Colonic mucosa (tissue), 4 donors: ENCODE measurements at regions not wholly inside any gene's neighbourhood (a gene's known extent, or its start where the extent isn't known, plus 50 kb on each side); places are given as distances from the start of the nearest gene placed in this dataset.
"Not testable (repeated sequence)": the region's sequence is repeated elsewhere in the genome, so short reads cannot be mapped to it uniquely, and the experiment has no call there.

Experiments used
- DNase-seq: peaks from one replicate; pipeline ENCODE4 v3.0.0-alpha.2; 2020
- H3K27ac ChIP-seq: fragments of 200-600 bp; one replicate; pipeline ENCODE4 v1.8.0; 2021
- H3K27me3 ChIP-seq: fragments of 200-600 bp; one replicate; pipeline ENCODE4 v1.8.0; 2021
- H3K36me3 ChIP-seq: fragments of 200-600 bp; one replicate; pipeline ENCODE4 v1.8.0; 2021
- H3K4me1 ChIP-seq: fragments of 200-600 bp; one replicate; pipeline ENCODE4 v1.8.0; 2021; ENCODE audit warnings: mild to moderate bottlenecking
- H3K4me3 ChIP-seq: fragments of 200-600 bp; one replicate; pipeline ENCODE4 v1.8.0; 2021
- H3K9ac ChIP-seq, 2 donors: one replicate each; pipeline ENCODE4 v1.7.0; 2013; ENCODE audit warnings: control low read depth in 2 of 2, low read depth in 2 of 2, low read length in 2 of 2
- H3K9me3 ChIP-seq: fragments of 200-600 bp; one replicate; pipeline ENCODE4 v1.8.0; 2021
- CTCF ChIP-seq: fragments of 200-600 bp; IDR thresholded peaks from one replicate; pipeline ENCODE4 v1.8.0; 2022; ENCODE audit warnings: antibody characterized with exemption, mild to moderate bottlenecking
- intact Hi-C: fragments of 100-400 bp; cut with DNase I; formaldehyde crosslinking; loops from one replicate; pipeline ENCODE4 v1.14.1; 2022
- donor health status: healthy.
- donor health status: DM: no; HTN: no; CAD: no.
- donor health status: DM: no; HTN: no; CAD: no.

DNA sequence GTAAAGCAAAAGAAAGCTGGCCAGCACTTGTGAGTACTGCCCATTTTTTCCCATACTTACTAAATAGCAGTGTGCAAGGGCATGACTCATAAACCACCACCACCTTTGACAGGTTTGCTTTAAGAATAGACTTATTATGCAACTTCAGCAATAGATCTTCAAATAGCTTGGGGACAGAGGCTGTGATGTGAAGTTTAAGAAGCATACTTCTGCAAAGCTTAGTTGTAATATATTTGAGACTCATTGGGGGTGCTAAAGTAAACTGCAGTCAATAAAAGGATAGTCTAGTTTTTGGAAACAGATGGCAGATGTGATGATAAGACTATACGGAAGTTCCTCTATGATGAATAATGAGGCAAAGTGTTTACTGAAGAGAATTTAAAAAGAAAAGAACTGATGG, 210.0 kb downstream of the PLA2G4A start:
- intact Hi-C loops = no loop called here

GRCh38 chr1:187041104-187041503, 212.4 kb downstream of the PLA2G4A start:
- no peak overlapping the region for H3K9ac ChIP-seq
- intact Hi-C loops = no loop called here
- no peak overlapping the region for H3K4me3 ChIP-seq
- no peak for TF ChIP-seq CTCF
- no peak overlapping the region for H3K27ac ChIP-seq
- H3K36me3 ChIP-seq = no peaks in the 10 kb centered on the region
- H3K27me3 ChIP-seq = no peaks in the 10 kb centered on the region
- H3K4me1 ChIP-seq = no peaks in the 10 kb centered on the region
- DNase-seq = no peak
- no peaks in the 10 kb centered on the region for H3K9me3 ChIP-seq

More for the DNA sequence above, 210.0 kb downstream of the PLA2G4A start:
- TF ChIP-seq CTCF = no peak
- H3K9ac ChIP-seq = no peak overlapping the region
- H3K27ac ChIP-seq = no peak overlapping the region
- H3K27me3 ChIP-seq = no peaks in the 10 kb centered on the region
- no peaks in the 10 kb centered on the region for H3K36me3 ChIP-seq
- H3K9me3 ChIP-seq = no peaks in the 10 kb centered on the region
- H3K4me3 ChIP-seq = no peak overlapping the region
- DNase-seq = no peak
- no peaks in the 10 kb centered on the region for H3K4me1 ChIP-seq

- no peaks in the 10 kb centered on the region for H3K4me1 ChIP-seq
Observed at GRCh38 chr1:187042538-187042937, 213.8 kb downstream of the PLA2G4A start.

DNA sequence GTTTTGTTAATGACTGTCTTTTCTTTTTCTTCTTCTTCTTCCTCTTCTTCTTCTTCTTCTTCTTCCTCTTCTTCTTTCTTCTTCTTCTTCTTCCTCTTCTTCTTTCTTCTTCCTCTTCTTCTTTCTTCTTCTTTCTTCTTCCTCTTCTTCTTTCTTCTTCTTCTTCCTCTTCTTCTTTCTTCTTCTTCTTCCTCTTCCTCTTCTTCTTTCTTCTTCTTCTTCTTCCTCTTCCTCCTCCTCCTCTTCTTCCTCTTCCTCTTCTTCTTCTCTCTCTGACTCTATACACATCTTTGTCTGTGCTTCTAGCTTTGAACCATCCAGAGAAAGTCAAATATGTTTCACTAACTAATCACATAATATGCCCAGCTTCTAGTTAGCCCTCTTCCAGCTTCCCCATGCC, 214.7 kb downstream of the PLA2G4A start:
- DNase-seq, H3K9me3 ChIP-seq, H3K9ac ChIP-seq, H3K27me3 ChIP-seq, H3K4me3 ChIP-seq, H3K27ac ChIP-seq, H3K4me1 ChIP-seq, H3K36me3 ChIP-seq, intact Hi-C loops: not testable (repeated sequence)

More at GRCh38 chr1:187042538-187042937, 213.8 kb downstream of the PLA2G4A start:
- Histone ChIP-seq H3K9ac (no peak overlapping the region), H3K9me3 (no peaks in the 10 kb centered on the region), H3K36me3 (no peaks in the 10 kb centered on the region), H3K27ac (no peak overlapping the region), H3K27me3 (no peaks in the 10 kb centered on the region), H3K4me3 (no peak overlapping the region)
- intact Hi-C loops = no loop called here
- TF ChIP-seq CTCF = no peak
- no peak for DNase-seq

DNA sequence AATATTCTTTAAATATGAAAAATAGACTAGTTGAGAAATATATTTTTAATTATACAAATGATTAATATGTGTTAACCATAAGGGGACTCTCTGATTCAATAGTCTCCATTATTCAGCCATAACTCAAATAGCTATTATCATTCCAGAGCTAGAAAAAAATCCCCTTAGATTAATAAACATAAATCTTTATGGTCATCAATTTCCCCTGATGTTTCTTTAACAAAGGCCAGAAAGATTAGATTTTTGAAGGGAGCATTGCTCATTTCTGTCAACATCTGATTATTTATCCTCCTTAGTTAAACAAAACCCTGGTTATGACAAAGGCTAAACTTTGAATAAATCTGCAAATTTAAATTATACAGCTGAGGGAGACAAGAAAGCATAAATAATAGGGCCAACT, 215.7 kb downstream of the PLA2G4A start:
- Histone ChIP-seq H3K27me3 (no peaks in the 10 kb centered on the region), H3K4me1 (no peaks in the 10 kb centered on the region), H3K27ac (no peak overlapping the region), H3K9ac (no peak overlapping the region), H3K9me3 (no peaks in the 10 kb centered on the region), H3K36me3 (no peaks in the 10 kb centered on the region), H3K4me3 (no peak overlapping the region)
- no peak for DNase-seq
- intact Hi-C loops = no loop called here
- TF ChIP-seq CTCF = no peak

GRCh38 chr1:187045371-187045770, 216.6 kb downstream of the PLA2G4A start:
- H3K27me3 ChIP-seq = no peaks in the 10 kb centered on the region
- no peak for DNase-seq
- H3K27ac ChIP-seq = no peak overlapping the region
- no peak overlapping the region for H3K4me3 ChIP-seq
- no peaks in the 10 kb centered on the region for H3K9me3 ChIP-seq
- no peaks in the 10 kb centered on the region for H3K4me1 ChIP-seq
- intact Hi-C loops = no loop called here
- H3K36me3 ChIP-seq = no peaks in the 10 kb centered on the region
- no peak overlapping the region for H3K9ac ChIP-seq
- no peak for TF ChIP-seq CTCF
